Stomach (tissue), 8 donors: ENCODE measurements at regions not wholly inside any gene's neighbourhood (a gene's known extent, or its start where the extent isn't known, plus 50 kb on each side); places are given as distances from the start of the nearest gene placed in this dataset.

Source experiments
- DNase-seq, 2 donors: peaks; one replicate each; pipeline versions ENCODE4 v3.0.0 to v3.0.0-alpha.2; 2013 to 2019
- H3K27ac ChIP-seq, 5 donors: fragments of 200-600 bp in 4 of 5; sonication (generic) in 4 of 5; one replicate each; pipeline ENCODE4 v1.5.1; 2013 to 2019; ENCODE audit warnings: mild to moderate bottlenecking in 1 of 5, moderate library complexity in 1 of 5
- H3K27me3 ChIP-seq, 3 donors: fragments of 200-600 bp; sonication (generic); one replicate each; pipeline ENCODE4 v1.5.1; 2017 to 2019; ENCODE audit warnings: mixed run types in 1 of 3
- H3K36me3 ChIP-seq, 4 donors: fragments of 200-600 bp; sonication (generic); 1 replicate in 3 of 4; 2 replicates in 1 of 4; pipeline ENCODE4 v1.5.1; 2016 to 2019
- H3K4me1 ChIP-seq, 4 donors: fragments of 200-600 bp; sonication (generic); one replicate each; pipeline ENCODE4 v1.5.1; 2016 to 2019
- H3K4me3 ChIP-seq, 4 donors: fragments of 200-600 bp; sonication (generic) in 3 of 4; one replicate each; pipeline ENCODE4 v1.5.1; 2016 to 2019; ENCODE audit warnings: mild to moderate bottlenecking in 1 of 4
- H3K9me3 ChIP-seq, 4 donors: fragments of 200-600 bp; sonication (generic); one replicate each; pipeline ENCODE4 v1.5.1; 2016 to 2019
- EP300 ChIP-seq: sonication (generic); formaldehyde crosslinking; IDR thresholded peaks from one replicate; pipeline ENCODE4 v1.6.1; 2017; ENCODE audit warnings: antibody characterized with exemption
- POLR2A ChIP-seq, 4 donors: fragments of 450-650 bp; IDR thresholded peaks; one replicate each; pipeline ENCODE4 v1.6.1; 2016; ENCODE audit warnings: antibody characterized with exemption in 4 of 4, control low read depth in 2 of 4, mild to moderate bottlenecking in 1 of 4, moderate library complexity in 1 of 4
- POLR2AphosphoS5 ChIP-seq, 3 donors: sonication (generic); formaldehyde crosslinking; IDR thresholded peaks; one replicate each; pipeline ENCODE4 v1.6.1; 2016; ENCODE audit warnings: antibody characterized with exemption in 3 of 3
- WGBS, 5 donors: extraction: QIAGEN DNeasy Blood & Tissue Kit in 3 of 5; methylation state at CpG; one replicate each; pipeline versions ENCODE4 v1.1.5 to v1.1.7; 2013 to 2018; 5-methylcytosine and 5-hydroxymethylcytosine counted together
- intact Hi-C: fragments of 100-400 bp; cut with DNase I; formaldehyde crosslinking; loops from one replicate; pipeline ENCODE4 v1.15.1; 2023; ENCODE audit warnings: low total_unique reads
- TF ChIP-seq, protein P1 (sequence below), 7 experiments: fragments of 450-650 bp in 4 of 7; fragments of 200-600 bp in 3 of 7; sonication (generic) in 3 of 7; IDR thresholded peaks; one replicate each; pipeline ENCODE4 v1.5.1; 2016 to 2019; ENCODE audit warnings: antibody characterized with exemption in 7 of 7, control low read depth in 2 of 7, mild to moderate bottlenecking in 1 of 7
- donor health status: healthy with polysubstance abuse.
- donor health status: Bipolar disorder and iron deficiency.
- donor health status: healthy.

DNA sequence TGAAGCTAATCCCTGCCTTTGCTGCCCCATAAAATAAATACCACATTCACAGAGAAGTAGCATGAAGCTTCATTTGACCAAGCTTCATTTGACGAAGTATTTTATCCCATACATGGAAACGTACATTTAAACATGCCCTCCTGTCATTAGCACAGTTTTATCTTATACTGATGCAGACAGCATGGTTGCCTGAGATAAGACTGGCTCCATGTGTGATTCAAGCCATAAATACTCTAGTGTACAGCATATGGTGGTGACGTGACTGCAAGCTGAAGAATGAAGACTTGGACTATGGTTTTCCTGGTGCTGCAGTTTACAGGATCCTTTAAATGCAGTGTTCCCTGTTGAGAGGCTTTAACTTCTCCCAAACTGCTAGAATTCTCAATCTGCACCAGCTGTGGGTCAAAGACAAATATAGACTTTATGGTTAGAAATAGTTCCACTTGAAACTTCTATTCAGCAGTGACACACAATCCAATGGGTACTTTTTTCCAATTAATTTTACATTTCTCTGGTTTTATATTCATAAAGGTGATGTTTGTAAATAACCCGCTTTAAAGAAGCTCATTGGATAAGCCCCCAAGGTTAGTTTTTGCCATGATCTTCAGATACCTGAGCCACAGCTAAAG lies 64.9 kb downstream of the CYB561 start:
- TF ChIP-seq, protein P1, sequence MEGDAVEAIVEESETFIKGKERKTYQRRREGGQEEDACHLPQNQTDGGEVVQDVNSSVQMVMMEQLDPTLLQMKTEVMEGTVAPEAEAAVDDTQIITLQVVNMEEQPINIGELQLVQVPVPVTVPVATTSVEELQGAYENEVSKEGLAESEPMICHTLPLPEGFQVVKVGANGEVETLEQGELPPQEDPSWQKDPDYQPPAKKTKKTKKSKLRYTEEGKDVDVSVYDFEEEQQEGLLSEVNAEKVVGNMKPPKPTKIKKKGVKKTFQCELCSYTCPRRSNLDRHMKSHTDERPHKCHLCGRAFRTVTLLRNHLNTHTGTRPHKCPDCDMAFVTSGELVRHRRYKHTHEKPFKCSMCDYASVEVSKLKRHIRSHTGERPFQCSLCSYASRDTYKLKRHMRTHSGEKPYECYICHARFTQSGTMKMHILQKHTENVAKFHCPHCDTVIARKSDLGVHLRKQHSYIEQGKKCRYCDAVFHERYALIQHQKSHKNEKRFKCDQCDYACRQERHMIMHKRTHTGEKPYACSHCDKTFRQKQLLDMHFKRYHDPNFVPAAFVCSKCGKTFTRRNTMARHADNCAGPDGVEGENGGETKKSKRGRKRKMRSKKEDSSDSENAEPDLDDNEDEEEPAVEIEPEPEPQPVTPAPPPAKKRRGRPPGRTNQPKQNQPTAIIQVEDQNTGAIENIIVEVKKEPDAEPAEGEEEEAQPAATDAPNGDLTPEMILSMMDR (IDR thresholded peaks at IDR 0.05) = no peak
- TF ChIP-seq POLR2AphosphoS5 (IDR thresholded peaks at IDR 0.05) = no peak
- no peak for TF ChIP-seq POLR2A (IDR thresholded peaks at IDR 0.05)
- TF ChIP-seq EP300 = no peak
- no peak for DNase-seq

DNA sequence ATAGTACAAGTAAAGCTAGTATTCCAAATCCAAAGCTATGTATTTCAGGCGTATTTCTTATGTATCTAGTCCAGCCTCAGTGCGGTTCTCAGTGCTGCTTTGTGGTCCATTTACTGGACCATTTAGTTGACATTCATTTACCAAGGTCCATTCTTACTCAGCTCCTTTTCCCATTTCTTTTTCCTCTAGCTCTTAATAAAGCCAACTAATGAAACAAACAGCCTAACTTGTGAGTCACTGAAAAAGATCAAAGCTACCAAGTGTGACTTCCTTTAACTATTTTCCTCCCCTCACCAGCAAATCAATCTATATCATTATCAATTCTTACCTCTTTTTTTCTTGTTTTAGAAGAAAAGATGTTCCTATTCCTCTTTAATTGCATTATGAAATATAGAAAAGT lies 64.0 kb downstream of the CYB561 start:
- H3K27ac ChIP-seq = no peak overlapping the region
- H3K36me3 ChIP-seq = peaks cover 0 to 29% (median 16%) of the 10 kb centered on the region in 4 donors
- TF ChIP-seq EP300 = no peak
- no peaks in the 10 kb centered on the region for H3K9me3 ChIP-seq
- 88 to 97% (median 94%) methylated on average over 2 of the region's 2 CpGs for WGBS, 5 donors
- no peak overlapping the region for H3K4me3 ChIP-seq
- no peaks in the 10 kb centered on the region for H3K4me1 ChIP-seq
- H3K27me3 ChIP-seq = no peaks in the 10 kb centered on the region
- no peak for DNase-seq
- intact Hi-C loops = no loop called here

More for the DNA sequence above, 64.9 kb downstream of the CYB561 start:
- H3K4me1 ChIP-seq = no peaks in the 10 kb centered on the region
- no peak overlapping the region for H3K27ac ChIP-seq
- no peak overlapping the region for H3K4me3 ChIP-seq
- intact Hi-C loops = no loop called here
- peaks cover 0 to 29% (median 20%) of the 10 kb centered on the region in 4 donors for H3K36me3 ChIP-seq
- H3K9me3 ChIP-seq = no peaks in the 10 kb centered on the region
- no peaks in the 10 kb centered on the region for H3K27me3 ChIP-seq
- WGBS, 5 donors = 67 to 77% (median 72%) methylated on average over 4 of the region's 4 CpGs
